HFFc6 (cell line): ENCODE measurements at regions not wholly inside any gene's neighbourhood (a gene's known extent, or its start where the extent isn't known, plus 50 kb on each side); places are given as distances from the start of the nearest gene placed in this dataset.

ENCODE experiments used
- DNase-seq: peaks from one replicate; pipeline ENCODE4 v3.0.0-alpha.2; 2018
- H3K27ac Mint-ChIP-seq: 2 replicates; pipeline ENCODE4 v1.8.0; 2020; ENCODE audit warnings: mild to moderate bottlenecking, mixed read lengths
- H3K27me3 Mint-ChIP-seq: 2 replicates; pipeline ENCODE4 v1.8.0; 2021; ENCODE audit warnings: mild to moderate bottlenecking, moderate library complexity, mixed read lengths; ENCODE audit not compliant: insufficient read depth
- H3K36me3 Mint-ChIP-seq: 2 replicates; pipeline ENCODE4 v1.8.0; 2021; ENCODE audit warnings: low read depth, mixed read lengths
- H3K4me1 Mint-ChIP-seq: 2 replicates; pipeline ENCODE4 v1.8.0; 2020; ENCODE audit warnings: low read depth, mixed read lengths
- H3K4me3 Mint-ChIP-seq: 2 replicates; pipeline ENCODE4 v1.8.0; 2020; ENCODE audit warnings: mild to moderate bottlenecking, moderate library complexity, mixed read lengths
- H3K9me3 Mint-ChIP-seq: 2 replicates; pipeline ENCODE4 v1.8.0; 2020; ENCODE audit warnings: mild to moderate bottlenecking, mixed read lengths
- CTCF ChIP-seq: fragments of 200-600 bp; sonication (generic); IDR thresholded peaks from 2 replicates; pipeline ENCODE4 v1.5.0; 2021; ENCODE audit warnings: antibody characterized with exemption, mild to moderate bottlenecking

GRCh38 chr4:81651243-81651899 lies 179.7 kb upstream of the RASGEF1B start:
- Mint-ChIP-seq H3K4me3 (no peak overlapping the region), H3K4me1 (no peaks in the 10 kb centered on the region), H3K27ac (no peak overlapping the region), H3K36me3 (no peaks in the 10 kb centered on the region; the same call in 1 of the 2 replicates), H3K27me3 (no peaks in the 10 kb centered on the region), H3K9me3 (peaks cover 51% of the 10 kb centered on the region)
- no peak for DNase-seq
- no peak for TF ChIP-seq CTCF

GRCh38 chr4:81650606-81651242 lies 179.0 kb upstream of the RASGEF1B start:
- DNase-seq, result no peak
- H3K4me1 Mint-ChIP-seq, result no peaks in the 10 kb centered on the region
- H3K4me3 Mint-ChIP-seq, result no peak overlapping the region
- no peak for TF ChIP-seq CTCF
- no peak overlapping the region for H3K27ac Mint-ChIP-seq
- peaks cover 57% of the 10 kb centered on the region for H3K9me3 Mint-ChIP-seq
- no peaks in the 10 kb centered on the region for H3K27me3 Mint-ChIP-seq
- H3K36me3 Mint-ChIP-seq, result no peaks in the 10 kb centered on the region; the same call in 1 of the 2 replicates

- peaks cover 59% of the 10 kb centered on the region for H3K9me3 Mint-ChIP-seq
- H3K4me3 Mint-ChIP-seq, result no peak overlapping the region
- no peak for DNase-seq
- H3K36me3 Mint-ChIP-seq, result no peaks in the 10 kb centered on the region; the same call in 1 of the 2 replicates
- H3K27ac Mint-ChIP-seq, result no peak overlapping the region
- H3K4me1 Mint-ChIP-seq, result no peaks in the 10 kb centered on the region
- H3K27me3 Mint-ChIP-seq, result no peaks in the 10 kb centered on the region; the same call in 1 of the 2 replicates
- no peak for TF ChIP-seq CTCF
Measured at GRCh38 chr4:81648576-81649275, 177.0 kb upstream of the RASGEF1B start.

GRCh38 chr4:81647388-81647787 lies 175.7 kb upstream of the RASGEF1B start:
- Mint-ChIP-seq H3K27me3 (no peaks in the 10 kb centered on the region; the same call in 1 of the 2 replicates), H3K36me3 (no peaks in the 10 kb centered on the region; the same call in 1 of the 2 replicates), H3K4me3 (no peak overlapping the region), H3K9me3 (peaks cover 51% of the 10 kb centered on the region), H3K4me1 (no peaks in the 10 kb centered on the region), H3K27ac (no peak overlapping the region)
- no peak for TF ChIP-seq CTCF
- no peak for DNase-seq

- no peak overlapping the region for H3K27ac Mint-ChIP-seq
- TF ChIP-seq CTCF, result no peak
- H3K9me3 Mint-ChIP-seq, result peaks cover 33% of the 10 kb centered on the region
- no peak overlapping the region for H3K4me3 Mint-ChIP-seq
- H3K36me3 Mint-ChIP-seq, result no peaks in the 10 kb centered on the region
- no peaks in the 10 kb centered on the region for H3K4me1 Mint-ChIP-seq
- peaks cover 2% of the 10 kb centered on the region for H3K27me3 Mint-ChIP-seq
- DNase-seq, result no peak
Measured at GRCh38 chr4:81642543-81642942, 170.8 kb upstream of the RASGEF1B start.
